ENCODE measurements at regions not wholly inside any gene's neighbourhood (a gene's known extent, or its start where the extent isn't known, plus 50 kb on each side); places are given as distances from the start of the nearest gene placed in this dataset.
A peak's percentile ranks its signal among the peaks of the same experiment; 100 is the strongest.
"Not testable (repeated sequence)": the region's sequence is repeated elsewhere in the genome, so short reads cannot be mapped to it uniquely, and the experiment has no call there.

DNA sequence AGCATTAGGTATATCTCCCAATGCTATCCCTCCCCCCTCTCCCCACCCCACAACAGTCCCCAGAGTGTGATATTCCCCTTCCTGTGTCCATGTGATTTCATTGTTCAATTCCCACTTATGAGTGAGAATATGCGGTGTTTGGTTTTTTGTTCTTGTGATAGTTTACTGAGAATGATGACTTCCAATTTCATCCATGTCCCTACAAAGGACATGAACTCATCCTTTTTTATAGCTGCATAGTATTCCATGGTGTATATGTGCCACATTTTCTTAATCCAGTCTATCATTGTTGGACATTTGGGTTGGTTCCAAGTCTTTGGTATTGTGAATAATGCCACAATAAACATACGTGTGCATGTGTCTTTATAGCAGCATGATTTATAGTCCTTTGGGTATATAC lies 194.6 kb upstream of the WSB1 start:
- not testable (repeated sequence) for DNase-seq

DNA sequence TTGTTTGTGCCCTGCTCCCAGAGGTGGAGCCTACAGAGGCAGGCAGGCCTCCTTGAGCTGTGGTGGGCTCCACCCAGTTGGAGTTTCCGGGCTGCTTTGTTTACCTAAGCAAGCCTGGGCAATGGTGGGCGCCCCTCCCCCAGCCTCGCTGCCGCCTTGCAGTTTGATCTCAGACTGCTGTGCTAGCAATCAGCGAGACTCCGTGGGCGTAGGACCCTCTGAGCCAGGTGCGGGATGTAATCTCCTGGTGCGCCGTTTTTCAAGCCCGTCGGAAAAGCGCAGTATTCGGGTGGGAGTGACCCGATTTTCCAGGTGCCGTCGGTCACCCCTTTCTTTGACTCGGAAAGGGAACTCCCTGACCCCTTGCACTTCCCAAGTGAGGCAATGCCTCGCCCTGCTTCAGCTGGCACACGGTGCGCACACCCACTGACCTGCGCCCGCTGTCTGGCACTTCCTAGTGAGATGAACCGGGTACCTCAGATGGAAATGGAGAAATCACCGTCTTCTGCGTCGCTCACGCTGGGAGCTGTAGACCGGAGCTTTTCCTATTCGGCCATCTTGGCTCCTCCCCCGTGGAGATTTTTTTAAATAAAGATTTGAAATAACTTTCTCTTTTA lies 189.2 kb upstream of the WSB1 start:
- DNase-seq = not testable (repeated sequence)

DNA sequence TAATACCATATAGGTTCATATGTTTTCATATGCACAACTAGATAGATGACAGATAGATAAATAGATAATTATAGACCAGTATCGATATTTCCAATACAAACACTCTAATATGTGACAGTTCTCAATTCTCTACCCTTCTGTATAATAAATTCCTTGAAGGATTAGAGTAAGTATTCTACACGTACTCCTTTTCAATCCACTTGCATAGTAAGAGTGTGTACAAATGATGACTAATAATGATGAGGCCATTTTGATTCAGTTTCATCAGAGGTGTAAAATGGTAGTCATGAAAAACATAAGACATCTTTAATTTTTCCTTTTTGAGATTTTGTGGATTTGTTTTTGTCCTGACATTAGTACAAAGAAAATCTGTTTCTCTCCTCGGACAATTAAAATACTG lies 188.3 kb upstream of the WSB1 start:
- DNase-seq = no peak

DNA sequence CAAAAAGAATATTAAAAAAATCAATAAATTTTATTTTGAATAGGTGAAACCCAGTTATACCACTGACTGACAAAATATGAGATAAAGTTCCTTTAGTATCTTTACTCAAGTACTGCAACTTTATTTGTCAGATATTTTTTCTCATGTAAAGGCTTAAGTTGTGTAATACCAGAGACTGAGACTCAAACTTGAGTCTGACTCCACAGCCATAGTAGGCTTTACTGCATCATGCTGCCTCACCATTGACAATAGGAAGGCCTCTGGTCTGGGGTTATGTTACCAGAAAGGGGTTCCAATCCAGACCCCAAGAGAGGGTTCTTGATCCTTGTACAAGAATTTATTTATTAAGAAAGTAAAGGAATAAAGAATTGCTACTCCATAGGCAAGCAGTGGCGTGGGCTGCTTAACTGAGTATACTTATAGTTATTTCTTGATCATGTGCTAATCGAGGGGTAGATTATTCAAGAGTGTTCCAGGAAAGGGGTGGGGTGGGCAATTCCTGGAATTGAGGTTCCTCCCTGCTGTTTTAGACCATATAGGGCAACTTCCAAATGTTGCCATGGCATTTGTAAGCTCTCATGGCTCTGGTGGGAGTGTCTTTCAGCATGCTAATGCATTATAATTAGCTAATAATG lies 187.4 kb upstream of the WSB1 start:
- DNase-seq = no peak

- no peak for DNase-seq
Observed at GRCh38 chr17:27106982-27107360, 186.9 kb upstream of the WSB1 start.

GRCh38 chr17:27107386-27108328 lies 186.3 kb upstream of the WSB1 start:
- not testable (repeated sequence) for DNase-seq

- no peak for DNase-seq
Observed at GRCh38 chr17:27109346-27109745, 184.6 kb upstream of the WSB1 start.

DNA sequence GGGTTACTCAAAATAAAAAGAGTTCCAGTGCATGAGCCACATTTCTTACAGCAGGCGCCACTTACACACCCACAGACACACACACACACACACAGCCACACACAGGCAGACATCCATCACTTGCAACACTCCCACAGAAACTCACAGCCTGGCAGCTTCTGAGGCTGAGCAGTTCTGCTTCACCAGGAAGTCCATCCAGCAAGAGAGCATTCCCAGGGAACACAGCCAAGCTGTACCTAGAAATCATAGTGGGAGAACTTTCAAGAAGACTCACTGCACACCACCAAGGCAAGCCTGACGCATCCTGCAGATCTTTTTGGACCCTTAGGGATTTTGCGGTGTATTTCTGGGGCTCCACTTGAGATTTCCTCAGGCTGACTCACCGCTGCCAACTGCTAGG lies 140.9 kb upstream of the WSB1 start:
- DNase-seq = no peak

- no peak for DNase-seq
Observed at GRCh38 chr17:27155866-27156265, 138.0 kb upstream of the WSB1 start.

- no peak for DNase-seq
Observed at GRCh38 chr17:27157297-27157696, 136.6 kb upstream of the WSB1 start.

- DNase-seq = no peak
Observed at GRCh38 chr17:27157898-27158297, 136.0 kb upstream of the WSB1 start.

- DNase-seq = no peak
Observed at GRCh38 chr17:27158382-27158781, 135.5 kb upstream of the WSB1 start.

DNA sequence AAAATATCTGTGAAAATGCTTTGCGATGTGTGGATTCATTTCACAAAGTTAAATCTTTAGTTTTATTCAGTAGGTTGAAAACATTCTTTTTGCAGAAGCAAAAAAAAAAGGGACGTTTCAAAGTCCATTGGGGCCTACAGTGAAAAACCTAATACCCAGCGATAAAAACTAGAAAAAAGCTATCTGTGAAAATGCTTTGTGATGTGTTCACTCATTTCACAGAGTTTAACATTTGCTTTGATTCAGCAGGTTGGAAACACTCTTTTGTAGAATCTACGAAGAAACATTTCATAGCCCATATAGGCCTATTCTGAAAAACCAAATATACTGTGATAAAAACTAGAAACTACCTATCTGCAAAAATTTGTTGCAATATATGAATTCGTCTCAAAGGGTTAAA lies 113.6 kb upstream of the WSB1 start:
- DNase-seq = no peak

DNA sequence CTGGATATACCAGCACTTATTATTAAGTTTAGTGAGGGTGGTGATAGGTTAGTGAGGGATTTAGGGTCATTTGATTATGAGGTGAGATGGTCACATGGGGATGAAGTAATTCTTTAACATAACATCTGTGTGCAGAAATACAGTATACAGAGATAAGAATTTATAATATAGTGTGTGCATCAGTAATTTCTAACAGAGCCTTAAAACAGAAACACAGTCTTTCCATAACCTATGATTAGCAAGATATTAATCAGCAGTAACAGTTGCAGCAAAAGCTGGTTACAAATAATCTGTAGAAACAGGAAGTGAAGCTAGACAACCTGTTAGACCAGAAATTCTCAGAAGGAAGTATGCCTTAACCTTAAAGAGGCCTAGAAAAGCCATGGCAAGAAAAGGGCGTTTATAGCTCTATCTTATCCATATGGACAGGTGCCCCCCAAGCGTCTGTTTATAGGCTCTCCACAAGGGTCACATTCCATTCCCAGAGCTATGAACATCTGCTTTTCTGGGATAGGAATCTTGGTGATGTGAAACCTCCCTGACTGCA lies 112.5 kb upstream of the WSB1 start:
- peak in 1 of 2 experiments; percentile 9 for DNase-seq

- DNase-seq = no peak
Observed at GRCh38 chr17:27181935-27182334, 112.0 kb upstream of the WSB1 start.

DNA sequence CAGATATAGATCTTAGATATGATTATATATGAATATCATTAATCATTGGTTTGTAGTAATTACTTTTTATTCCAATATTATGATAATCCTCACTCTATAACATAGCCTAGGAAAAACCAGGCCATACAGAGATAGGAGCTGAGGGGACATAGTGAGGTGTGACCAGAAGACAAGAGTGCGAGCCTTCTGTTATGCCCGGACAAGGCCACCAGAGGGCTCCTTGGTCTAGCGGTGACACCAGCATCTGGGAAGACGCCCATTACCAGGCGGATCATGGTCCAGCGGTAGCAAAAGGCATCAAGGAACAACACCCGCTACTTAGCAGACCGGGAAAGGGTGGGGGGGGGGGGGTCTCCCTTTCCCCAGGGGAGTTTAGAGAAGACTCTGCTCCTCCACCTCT lies 96.4 kb upstream of the WSB1 start:
- DNase-seq = not testable (repeated sequence)

GRCh38 chr17:27199948-27200347 lies 94.0 kb upstream of the WSB1 start:
- DNase-seq = no peak

- no peak for DNase-seq
Observed at GRCh38 chr17:27200476-27200875, 93.4 kb upstream of the WSB1 start.

GRCh38 chr17:27203241-27203640 lies 90.7 kb upstream of the WSB1 start:
- DNase-seq = no peak

- DNase-seq = peak; percentile 50 to 75
Observed at GRCh38 chr17:27206447-27206846, 87.5 kb upstream of the WSB1 start.

DNA sequence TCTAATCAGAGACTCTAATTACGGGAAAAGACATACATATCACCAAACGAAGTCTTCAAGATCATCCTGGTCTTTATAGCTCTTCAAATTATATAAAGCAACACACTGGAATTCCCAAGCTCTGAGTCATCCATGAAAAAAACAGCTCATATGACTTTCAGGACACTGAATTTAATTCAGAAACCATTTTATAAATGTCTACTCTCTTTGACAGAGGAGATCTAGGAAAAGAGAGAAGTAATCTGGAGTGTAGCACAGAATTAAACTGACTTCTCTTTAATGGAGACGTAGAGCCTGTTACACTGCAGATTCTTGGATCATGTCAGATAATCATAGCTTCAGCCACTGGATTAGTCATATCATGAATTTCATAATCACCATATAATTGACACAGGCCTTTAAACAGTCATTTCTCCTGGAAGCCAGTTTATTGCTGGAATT lies 86.8 kb upstream of the WSB1 start:
- no peak for DNase-seq

GRCh38 chr17:27208370-27208769 lies 85.5 kb upstream of the WSB1 start:
- not testable (repeated sequence) for DNase-seq

- no peak for DNase-seq
Observed at GRCh38 chr17:27209316-27209715, 84.6 kb upstream of the WSB1 start.

DNA sequence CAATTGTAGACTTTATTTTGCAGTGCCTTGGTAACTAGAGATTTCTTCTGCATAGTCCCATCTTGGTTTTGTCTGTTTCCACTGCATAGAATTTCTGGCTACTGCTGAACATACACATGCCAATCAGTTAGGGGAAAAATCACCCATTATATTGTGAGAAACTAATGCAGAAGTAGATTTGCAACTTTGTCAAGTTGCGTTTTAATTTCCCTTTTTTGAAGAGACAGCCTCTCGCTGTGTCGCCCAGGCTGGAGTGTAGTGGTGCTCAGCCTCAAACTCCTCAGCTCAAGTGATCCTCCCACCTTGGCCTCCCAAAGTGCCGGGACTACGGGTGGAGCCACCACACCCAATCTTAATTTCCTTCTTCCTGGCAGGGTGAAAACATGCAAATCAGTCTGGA lies 83.1 kb upstream of the WSB1 start:
- not testable (repeated sequence) for DNase-seq
